ENCODE measurements at regions not wholly inside any gene's neighbourhood (a gene's known extent, or its start where the extent isn't known, plus 50 kb on each side); places are given as distances from the start of the nearest gene placed in this dataset.

GRCh38 chr15:24861014-24861690 is 93.6 kb upstream of the SNRPN start:
- no peak overlapping the region for H3K4me3 ChIP-seq
- WGBS (ENCODE audit: missing lambda C conversion rate): 0% methylated on average over 1 of the region's 1 CpG
- DNase-seq (ENCODE audit: low read depth in 1 of 2, low spot score in 1 of 2) (no peak), ATAC-seq (no peak), FAIRE-seq (no peak)
- no peak overlapping the region for H3K4me2 ChIP-seq
- no peaks in the 10 kb centered on the region for H3K4me1 ChIP-seq
- CTCF ChIA-PET: no interaction called here
- H3K9me3 ChIP-seq: no peaks in the 10 kb centered on the region
- no peak overlapping the region for H3K27ac ChIP-seq
- no peak for TF ChIP-seq ZNF302 (CRISPR knock-in tag; IDR thresholded peaks at IDR 0.05)
- no peak for TF ChIP-seq BCL3 (IDR thresholded peaks at IDR 0.05)
- TF ChIP-seq CBX2 (IDR thresholded peaks at IDR 0.05; ENCODE audit: borderline replicate concordance, low read depth): no peak
- no peak for TF ChIP-seq SREBF2 (IDR thresholded peaks at IDR 0.05)
- TF ChIP-seq HOXB5 (CRISPR knock-in tag; IDR thresholded peaks at IDR 0.05): no peak
- no peak for TF ChIP-seq ZSCAN20 (CRISPR knock-in tag; IDR thresholded peaks at IDR 0.05)
- TF ChIP-seq HDAC2 (IDR thresholded peaks at IDR 0.05): no peak
- TF ChIP-seq TFCP2L1 (CRISPR knock-in tag; IDR thresholded peaks at IDR 0.05): no peak
- no peak for TF ChIP-seq HMGXB4 (CRISPR knock-in tag; IDR thresholded peaks at IDR 0.05; ENCODE audit: borderline replicate concordance)
- TF ChIP-seq ZFP36 (IDR thresholded peaks at IDR 0.05; ENCODE audit: borderline replicate concordance, partially characterized antibody): no peak
- no peak for TF ChIP-seq HOXA7 (CRISPR knock-in tag; IDR thresholded peaks at IDR 0.05)
- no peak for TF ChIP-seq HEYL (CRISPR knock-in tag; IDR thresholded peaks at IDR 0.05)
- no peak for TF ChIP-seq ESRRA (IDR thresholded peaks at IDR 0.05; ENCODE audit: borderline replicate concordance, low read length)
- POLR2A ChIA-PET: no interaction called here

GRCh38 chr15:24862726-24863521 is 91.9 kb upstream of the SNRPN start:
- no peak for TF ChIP-seq ZFP36 (IDR thresholded peaks at IDR 0.05; ENCODE audit: borderline replicate concordance, partially characterized antibody)
- TF ChIP-seq RAD21 (conservative IDR thresholded peaks at IDR 0.05 in 1 of 2, IDR thresholded peaks at IDR 0.05 in 1 of 2): no peak
- TF ChIP-seq ATOH8 (CRISPR knock-in tag; IDR thresholded peaks at IDR 0.05; ENCODE audit: low read depth): no peak
- no peak for TF ChIP-seq FOXS1 (CRISPR knock-in tag; IDR thresholded peaks at IDR 0.05)
- no peak for TF ChIP-seq REST (IDR thresholded peaks at IDR 0.05)
- WGBS (ENCODE audit: missing lambda C conversion rate): 20% methylated on average over 6 of the region's 6 CpGs
- CTCF ChIA-PET: no interaction called here

More at GRCh38 chr15:24862726-24863521, 91.9 kb upstream of the SNRPN start:
- no peak for DNase-seq (ENCODE audit: low read depth in 1 of 2, low spot score in 1 of 2)
- no peaks in the 10 kb centered on the region for H3K9me3 ChIP-seq
- H3K4me1 ChIP-seq: no peaks in the 10 kb centered on the region
- ATAC-seq: no peak
- no peak overlapping the region for H3K4me3 ChIP-seq
- FAIRE-seq: no peak
- H3K27ac ChIP-seq: no peak overlapping the region
- POLR2A ChIA-PET: no interaction called here
- H3K4me2 ChIP-seq: no peak overlapping the region

Data from A549 (cell line).